Upper lobe of left lung (tissue), 6 donors: ENCODE measurements at regions not wholly inside any gene's neighbourhood (a gene's known extent, or its start where the extent isn't known, plus 50 kb on each side); places are given as distances from the start of the nearest gene placed in this dataset.

Source experiments
- ATAC-seq, 2 donors: fragments of 200-7000 bp; cut with Tn5 transposase; one replicate each; pipeline ENCODE4 v1.9.1; 2022; ENCODE audit warnings: mild to moderate bottlenecking in 2 of 2, moderate library complexity in 2 of 2; ENCODE audit not compliant: low FRiP score in 2 of 2
- DNase-seq, 2 donors: peaks; one replicate each; pipeline ENCODE4 v3.0.0-alpha.2; 2019 to 2020
- H3K27ac ChIP-seq, 4 donors: fragments of 200-600 bp; sonication (generic); one replicate each; pipeline ENCODE4 v1.5.1; 2016 to 2019
- H3K27me3 ChIP-seq, 4 donors: fragments of 200-600 bp; sonication (generic); one replicate each; pipeline ENCODE4 v1.5.1; 2017 to 2019
- H3K36me3 ChIP-seq, 4 donors: fragments of 200-600 bp; sonication (generic); one replicate each; pipeline ENCODE4 v1.5.1; 2016 to 2019
- H3K4me1 ChIP-seq, 4 donors: fragments of 200-600 bp; sonication (generic); one replicate each; pipeline ENCODE4 v1.5.1; 2018 to 2019
- H3K4me3 ChIP-seq, 4 donors: fragments of 200-600 bp; sonication (generic); one replicate each; pipeline ENCODE4 v1.5.1; 2017 to 2019; ENCODE audit warnings: mild to moderate bottlenecking in 2 of 4, moderate library complexity in 1 of 4
- H3K9me3 ChIP-seq, 4 donors: fragments of 200-600 bp; sonication (generic); one replicate each; pipeline ENCODE4 v1.5.1; 2018 to 2019
- CTCF ChIP-seq, 6 experiments: fragments of 450-650 bp in 4 of 6; fragments of 200-600 bp in 2 of 6; sonication (generic) in 2 of 6; IDR thresholded peaks; one replicate each; pipeline ENCODE4 v1.5.1; 2016 to 2019; ENCODE audit warnings: antibody characterized with exemption in 6 of 6
- EP300 ChIP-seq, 4 donors: sonication (generic); formaldehyde crosslinking; IDR thresholded peaks; one replicate each; pipeline ENCODE4 v1.5.1; 2017; ENCODE audit warnings: antibody characterized with exemption in 4 of 4, control low read depth in 2 of 4
- POLR2A ChIP-seq, 4 donors: fragments of 450-650 bp; IDR thresholded peaks; one replicate each; pipeline ENCODE4 v1.5.1; 2016 to 2017; ENCODE audit warnings: antibody characterized with exemption in 4 of 4, mild to moderate bottlenecking in 2 of 4
- POLR2AphosphoS5 ChIP-seq, 2 donors: sonication (generic); formaldehyde crosslinking; IDR thresholded peaks; one replicate each; pipeline ENCODE4 v1.5.1; 2017; ENCODE audit warnings: antibody characterized with exemption in 2 of 2
- WGBS, 2 donors: methylation state at CpG; one replicate each; pipeline ENCODE4 v1.1.5; 2017 to 2018; 5-methylcytosine and 5-hydroxymethylcytosine counted together
- donor health status: DM: no; HTN: no; CAD: no; lungs with moderate emphysema.
- donor health status: DM: no; HTN: yes; CAD: no; lungs with severe emphysema.

- ATAC-seq (no peak), DNase-seq (no peak)
- Histone ChIP-seq H3K4me1 (no peaks in the 10 kb centered on the region), H3K36me3 (no peaks in the 10 kb centered on the region), H3K4me3 (peak overlapping the region in 1 of 4 donors; percentile 5), H3K27me3 (no peaks in the 10 kb centered on the region), H3K9me3 (no peaks in the 10 kb centered on the region), H3K27ac (peak overlapping the region in 1 of 4 donors; percentile 30)
- TF ChIP-seq POLR2A (IDR thresholded peaks at IDR 0.05): no peak
- no peak for TF ChIP-seq POLR2AphosphoS5 (IDR thresholded peaks at IDR 0.05)
- TF ChIP-seq EP300 (IDR thresholded peaks at IDR 0.05): no peak
- TF ChIP-seq CTCF (IDR thresholded peaks at IDR 0.05): no peak
- 53 to 58% methylated on average over 19 of the region's 19 CpGs for WGBS, 2 donors
Measured at GRCh38 chr9:95764533-95765319, 110.8 kb upstream of the ERCC6L2 start.

- 75 to 89% methylated on average over 2 of the region's 2 CpGs for WGBS, 2 donors
- TF ChIP-seq POLR2AphosphoS5 (IDR thresholded peaks at IDR 0.05): no peak
- no peak for TF ChIP-seq CTCF (IDR thresholded peaks at IDR 0.05)
- TF ChIP-seq POLR2A (IDR thresholded peaks at IDR 0.05): no peak
- no peak overlapping the region for H3K27ac ChIP-seq
Measured at GRCh38 chr9:95763983-95764382, 111.5 kb upstream of the ERCC6L2 start.

GRCh38 chr9:95763006-95763405 lies 112.5 kb upstream of the ERCC6L2 start:
- no peak overlapping the region for H3K27ac ChIP-seq
- H3K9me3 ChIP-seq: no peaks in the 10 kb centered on the region
- TF ChIP-seq POLR2A (IDR thresholded peaks at IDR 0.05): no peak
- no peak for DNase-seq
- ATAC-seq: no peak
- no peak overlapping the region for H3K4me3 ChIP-seq
- H3K27me3 ChIP-seq: no peaks in the 10 kb centered on the region
- H3K4me1 ChIP-seq: no peaks in the 10 kb centered on the region
- no peaks in the 10 kb centered on the region for H3K36me3 ChIP-seq
- WGBS, 2 donors: 97 to 98% methylated on average over 3 of the region's 3 CpGs

More at GRCh38 chr9:95763983-95764382, 111.5 kb upstream of the ERCC6L2 start:
- H3K27me3 ChIP-seq: no peaks in the 10 kb centered on the region
- H3K9me3 ChIP-seq: no peaks in the 10 kb centered on the region
- no peak overlapping the region for H3K4me3 ChIP-seq
- no peak for ATAC-seq
- DNase-seq: no peak
- no peaks in the 10 kb centered on the region for H3K36me3 ChIP-seq
- H3K4me1 ChIP-seq: no peaks in the 10 kb centered on the region

GRCh38 chr9:95762322-95762721 lies 113.2 kb upstream of the ERCC6L2 start:
- H3K9me3 ChIP-seq: no peaks in the 10 kb centered on the region
- WGBS, 2 donors: 88 to 100% methylated on average over 2 to 6 of the region's 6 CpGs
- DNase-seq: no peak
- H3K4me3 ChIP-seq: no peak overlapping the region
- TF ChIP-seq POLR2AphosphoS5 (IDR thresholded peaks at IDR 0.05) (no peak), EP300 (IDR thresholded peaks at IDR 0.05) (no peak), POLR2A (IDR thresholded peaks at IDR 0.05) (no peak), CTCF (IDR thresholded peaks at IDR 0.05) (no peak)
- ATAC-seq: no peak
- peaks cover 0 to 2% (median 0%) of the 10 kb centered on the region in 4 donors for H3K4me1 ChIP-seq
- H3K36me3 ChIP-seq: no peaks in the 10 kb centered on the region
- no peaks in the 10 kb centered on the region for H3K27me3 ChIP-seq
- no peak overlapping the region for H3K27ac ChIP-seq

GRCh38 chr9:95760791-95761190 lies 114.7 kb upstream of the ERCC6L2 start:
- TF ChIP-seq POLR2A (IDR thresholded peaks at IDR 0.05) (no peak), CTCF (IDR thresholded peaks at IDR 0.05) (no peak), EP300 (IDR thresholded peaks at IDR 0.05) (no peak), POLR2AphosphoS5 (IDR thresholded peaks at IDR 0.05) (no peak)
- no peak for ATAC-seq
- Histone ChIP-seq H3K27me3 (no peaks in the 10 kb centered on the region), H3K4me3 (no peak overlapping the region), H3K4me1 (peaks cover 0 to 2% (median 0%) of the 10 kb centered on the region in 4 donors), H3K36me3 (no peaks in the 10 kb centered on the region), H3K9me3 (no peaks in the 10 kb centered on the region), H3K27ac (no peak overlapping the region)
- DNase-seq: no peak
- 66 to 82% methylated on average over 8 of the region's 8 CpGs for WGBS, 2 donors
